CD4-positive, alpha-beta T cell treated with Interleukin-17A for 4 hours (primary cell): ENCODE measurements at regions not wholly inside any gene's neighbourhood (a gene's known extent, or its start where the extent isn't known, plus 50 kb on each side); places are given as distances from the start of the nearest gene placed in this dataset.

Experiments
- DNase-seq: peaks from one replicate; pipeline ENCODE4 v3.0.0-alpha.2; 2020; ENCODE audit warnings: mixed read lengths

- no peak for DNase-seq
Measured at GRCh38 chr5:97854871-97855762, 672.1 kb upstream of the RIOK2 start.

GRCh38 chr5:97874491-97874890, 691.4 kb upstream of the RIOK2 start:
- DNase-seq: no peak

GRCh38 chr5:97876272-97876671, 693.2 kb upstream of the RIOK2 start:
- DNase-seq: no peak

GRCh38 chr5:97877588-97877987, 694.5 kb upstream of the RIOK2 start:
- DNase-seq: no peak

- DNase-seq: no peak
Measured at GRCh38 chr5:97888439-97888838, 705.4 kb upstream of the RIOK2 start.

- DNase-seq: no peak
Measured at GRCh38 chr5:97891971-97892370, 708.9 kb upstream of the RIOK2 start.

- DNase-seq: no peak
Measured at GRCh38 chr5:97903742-97904141, 720.7 kb upstream of the RIOK2 start.

- no peak for DNase-seq
Measured at GRCh38 chr5:97906135-97906534, 723.1 kb upstream of the RIOK2 start.

- DNase-seq: no peak
Measured at GRCh38 chr5:97907646-97908400, 724.8 kb upstream of the RIOK2 start.

- DNase-seq: no peak
Measured at GRCh38 chr5:97909541-97909940, 726.5 kb upstream of the RIOK2 start.

- no peak for DNase-seq
Measured at GRCh38 chr5:97914483-97914882, 731.4 kb upstream of the RIOK2 start.

GRCh38 chr5:97915106-97915505, 732.1 kb upstream of the RIOK2 start:
- no peak for DNase-seq

- DNase-seq: no peak
Measured at GRCh38 chr5:97918057-97918456, 735.0 kb upstream of the RIOK2 start.

GRCh38 chr5:97918620-97919019, 735.6 kb upstream of the RIOK2 start:
- no peak for DNase-seq

- DNase-seq: no peak
Measured at GRCh38 chr5:97919719-97920118, 736.7 kb upstream of the RIOK2 start.

- DNase-seq: no peak
Measured at GRCh38 chr5:97922776-97923175, 739.7 kb upstream of the RIOK2 start.

- DNase-seq: no peak
Measured at GRCh38 chr5:97923496-97923895, 740.4 kb upstream of the RIOK2 start.

- DNase-seq: no peak
Measured at GRCh38 chr5:97923997-97924396, 741.0 kb upstream of the RIOK2 start.

- no peak for DNase-seq
Measured at GRCh38 chr5:97929383-97929782, 746.3 kb upstream of the RIOK2 start.

- no peak for DNase-seq
Measured at GRCh38 chr5:97931829-97932228, 748.8 kb upstream of the RIOK2 start.

GRCh38 chr5:97936231-97936630, 753.2 kb upstream of the RIOK2 start:
- DNase-seq: no peak

- no peak for DNase-seq
Measured at GRCh38 chr5:97937846-97938245, 754.8 kb upstream of the RIOK2 start.

GRCh38 chr5:97943036-97943435, 760.0 kb upstream of the RIOK2 start:
- no peak for DNase-seq

GRCh38 chr5:97951139-97951538, 768.1 kb upstream of the RIOK2 start:
- DNase-seq: no peak
